ENCODE measurements at regions not wholly inside any gene's neighbourhood (a gene's known extent, or its start where the extent isn't known, plus 50 kb on each side); places are given as distances from the start of the nearest gene placed in this dataset.
A peak's percentile ranks its signal among the peaks of the same experiment; 100 is the strongest.
"Not testable (repeated sequence)": the region's sequence is repeated elsewhere in the genome, so short reads cannot be mapped to it uniquely, and the experiment has no call there.

DNA sequence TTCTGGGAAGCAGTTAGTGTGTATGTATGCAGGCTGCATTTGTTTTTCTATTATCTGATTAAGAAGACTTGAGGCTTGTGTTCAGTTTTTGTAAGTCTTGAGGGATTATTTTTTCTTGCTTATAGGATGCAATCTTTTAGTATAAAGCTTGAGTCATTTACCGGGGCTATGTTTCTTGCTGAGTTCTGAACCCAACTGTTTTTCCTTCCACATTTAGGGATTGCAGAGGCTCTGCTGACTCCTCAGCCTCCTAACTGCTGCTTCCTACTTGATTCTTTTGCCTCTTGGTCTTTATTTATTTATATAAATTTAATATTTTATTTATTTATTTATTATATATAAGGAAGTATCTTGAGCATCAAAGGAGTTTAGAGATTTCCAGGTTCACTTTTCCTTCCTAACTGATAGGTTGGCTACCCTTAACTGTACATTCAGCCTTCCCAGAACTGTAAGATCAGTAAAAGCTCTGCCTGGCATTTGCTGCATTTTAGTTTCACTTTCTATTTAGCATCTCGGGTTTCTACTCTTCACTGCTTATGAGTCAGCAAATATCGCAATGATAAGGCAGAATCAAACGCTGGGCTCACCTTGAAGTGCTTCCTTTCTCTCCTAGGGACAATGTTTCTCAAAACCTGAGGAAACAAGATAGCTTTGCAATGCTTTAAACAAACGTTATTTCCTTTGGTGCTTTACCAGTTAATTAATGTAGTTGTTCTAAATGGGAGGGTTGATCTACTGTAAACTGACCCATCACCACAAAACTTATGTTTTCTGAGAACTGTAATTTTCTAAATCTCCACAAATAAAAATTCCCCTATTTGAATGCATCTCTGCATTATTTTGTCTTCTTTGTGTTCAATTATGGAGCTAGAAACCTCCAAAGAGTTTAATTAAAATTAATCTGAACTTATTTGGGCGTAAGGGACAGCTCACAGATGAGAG is 1183.7 kb upstream of the TMEM132C start:
- DNase-seq (ENCODE audit: low read depth), result peak; percentile 2

DNA sequence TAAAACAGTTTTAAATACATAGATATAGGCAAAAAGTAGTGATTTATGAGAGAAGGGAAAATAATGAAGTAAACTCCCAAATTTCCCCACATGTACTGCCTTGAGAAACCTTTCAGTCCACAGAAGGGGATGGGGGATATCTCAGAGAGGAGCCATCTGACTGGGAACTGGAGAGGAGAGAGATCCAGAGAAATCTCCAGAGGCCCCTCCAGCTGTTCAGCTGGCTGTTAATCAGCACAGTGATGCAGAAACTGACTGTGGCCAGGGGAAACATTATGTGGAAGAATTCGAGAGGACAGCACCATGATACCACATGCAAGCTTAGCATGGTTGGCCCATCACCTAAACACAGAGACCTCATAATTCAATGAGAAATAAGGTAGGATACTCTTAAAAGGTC is 1165.9 kb upstream of the TMEM132C start:
- no peak for DNase-seq (ENCODE audit: low read depth)

DNA sequence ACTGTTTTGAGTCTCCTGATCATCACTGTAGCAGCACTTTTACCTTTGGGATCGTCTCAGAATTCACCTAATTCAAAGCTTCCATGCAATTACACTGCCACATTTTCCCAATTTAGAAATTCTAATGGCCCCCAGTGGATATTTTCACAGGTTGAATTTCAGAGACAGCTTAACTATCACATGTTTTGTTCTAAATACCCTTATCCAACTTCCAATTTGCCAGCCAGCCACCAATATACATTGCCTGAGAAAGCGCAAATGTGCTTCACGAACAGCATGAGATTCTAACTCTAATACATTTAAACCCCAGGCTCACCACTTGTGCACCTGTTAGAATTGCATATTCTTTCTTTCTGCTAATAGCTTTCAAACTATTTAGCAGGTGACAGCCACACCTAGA is 1160.9 kb upstream of the TMEM132C start:
- no peak for DNase-seq (ENCODE audit: low read depth)

- no peak for DNase-seq (ENCODE audit: low read depth)
Measured at GRCh38 chr12:127106697-127107096, 1160.3 kb upstream of the TMEM132C start.

DNA sequence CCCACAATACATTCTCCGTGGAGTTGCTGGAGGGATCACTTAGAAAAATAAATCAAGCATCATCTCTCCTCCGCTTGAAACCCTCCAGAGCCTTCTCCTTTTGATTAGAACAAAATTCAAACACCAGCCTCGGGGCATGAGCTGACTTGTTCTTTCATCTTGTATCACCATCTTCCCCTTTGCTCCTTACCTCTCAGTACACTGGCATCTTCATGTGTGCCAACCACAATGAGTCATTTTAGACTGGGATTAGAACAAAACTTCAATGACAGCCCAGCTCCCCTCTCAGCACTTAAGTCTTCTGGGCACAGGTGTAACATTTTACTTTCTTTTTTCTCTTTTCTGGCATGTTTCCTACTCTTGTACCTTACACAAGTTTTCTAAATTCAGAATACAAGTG is 1159.2 kb upstream of the TMEM132C start:
- DNase-seq (ENCODE audit: low read depth), result no peak

DNA sequence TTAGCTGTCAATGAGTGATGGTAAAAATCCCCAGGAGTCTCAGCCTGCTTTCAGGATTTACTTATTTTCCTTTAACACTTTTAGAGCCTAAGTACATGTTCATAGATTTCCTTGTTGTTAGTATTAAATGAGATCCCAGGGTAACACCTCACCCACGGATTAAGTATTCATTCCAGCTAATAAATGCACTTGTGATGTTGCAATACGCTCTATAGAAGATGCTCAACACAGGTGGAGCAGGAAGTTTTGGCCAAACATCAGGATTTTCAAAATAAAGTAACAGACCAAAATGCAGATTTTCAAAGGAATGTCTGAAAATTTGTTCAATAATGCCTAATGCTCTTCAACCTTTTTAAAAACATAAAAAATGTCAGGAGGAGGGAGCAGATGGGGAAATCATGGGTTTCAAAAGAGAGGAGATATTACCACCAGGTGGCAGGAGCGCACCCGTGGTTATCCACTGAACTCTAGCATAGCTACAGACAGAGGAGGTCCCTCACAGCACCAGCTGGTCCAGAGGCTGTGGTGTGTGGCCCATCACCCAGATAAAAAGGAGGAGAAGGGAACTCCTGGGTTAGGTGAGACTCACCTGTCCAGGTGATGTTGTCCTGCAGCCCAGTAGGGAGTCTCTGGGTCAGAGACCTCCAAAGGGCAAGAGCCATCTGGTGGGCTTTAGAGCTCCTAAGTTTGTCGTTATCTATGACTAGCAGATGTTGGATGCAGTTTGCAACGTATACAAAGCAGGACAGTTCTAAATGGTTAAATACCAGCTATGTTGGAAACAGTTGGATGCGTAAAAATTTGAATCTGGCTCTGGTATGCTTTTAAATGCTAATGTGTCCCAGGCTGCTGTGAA is 1158.4 kb upstream of the TMEM132C start:
- DNase-seq (ENCODE audit: low read depth), result peak; percentile 5

DNA sequence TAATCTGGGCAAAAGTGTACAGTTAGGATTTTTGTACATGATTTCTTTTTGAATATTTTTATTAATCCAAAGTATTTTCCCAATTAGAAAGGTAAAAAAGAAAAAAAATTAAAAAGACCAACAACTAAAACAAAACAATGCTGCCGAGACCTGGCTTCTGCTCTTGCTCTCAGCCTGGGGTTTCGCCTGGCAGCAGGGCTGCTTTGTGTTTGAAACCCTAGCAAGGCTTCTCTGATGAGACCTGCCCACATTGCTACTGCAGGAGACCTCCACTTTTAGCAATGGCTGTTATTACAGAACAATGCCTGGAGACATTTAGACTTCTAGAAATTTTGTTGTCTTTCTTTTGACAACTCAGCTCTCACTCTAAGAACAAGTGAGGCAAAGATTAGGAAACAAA is 1153.0 kb upstream of the TMEM132C start:
- DNase-seq (ENCODE audit: low read depth), result no peak

DNA sequence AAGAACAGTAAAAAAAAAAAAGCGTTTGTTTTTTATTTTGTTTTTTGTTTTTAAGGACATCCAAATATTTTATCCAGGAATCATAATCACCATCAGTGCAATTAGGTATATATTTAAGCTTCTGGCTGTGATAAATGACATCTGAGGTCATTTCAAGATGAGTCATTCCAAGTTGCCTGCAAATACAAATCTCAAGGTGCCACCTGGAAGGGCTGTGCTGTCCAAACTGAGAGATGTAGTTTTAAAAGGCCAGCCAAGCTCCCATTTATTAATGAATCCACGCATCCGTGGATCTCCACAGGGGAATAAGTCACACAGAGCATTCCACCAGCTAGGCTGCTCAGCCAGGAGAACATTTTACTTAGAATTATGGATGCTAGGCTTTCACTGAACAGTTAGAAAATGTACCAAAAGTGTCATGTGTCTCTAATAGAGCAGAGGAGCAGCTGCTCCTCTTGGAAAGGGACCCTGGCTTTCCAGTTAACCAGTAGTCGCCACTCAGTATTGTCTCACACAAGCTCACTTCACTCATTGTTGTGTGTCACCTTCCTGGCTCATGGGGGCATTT is 1151.4 kb upstream of the TMEM132C start:
- DNase-seq (ENCODE audit: low read depth), result no peak

GRCh38 chr12:127118251-127118650 is 1148.7 kb upstream of the TMEM132C start:
- no peak for DNase-seq (ENCODE audit: low read depth)

DNA sequence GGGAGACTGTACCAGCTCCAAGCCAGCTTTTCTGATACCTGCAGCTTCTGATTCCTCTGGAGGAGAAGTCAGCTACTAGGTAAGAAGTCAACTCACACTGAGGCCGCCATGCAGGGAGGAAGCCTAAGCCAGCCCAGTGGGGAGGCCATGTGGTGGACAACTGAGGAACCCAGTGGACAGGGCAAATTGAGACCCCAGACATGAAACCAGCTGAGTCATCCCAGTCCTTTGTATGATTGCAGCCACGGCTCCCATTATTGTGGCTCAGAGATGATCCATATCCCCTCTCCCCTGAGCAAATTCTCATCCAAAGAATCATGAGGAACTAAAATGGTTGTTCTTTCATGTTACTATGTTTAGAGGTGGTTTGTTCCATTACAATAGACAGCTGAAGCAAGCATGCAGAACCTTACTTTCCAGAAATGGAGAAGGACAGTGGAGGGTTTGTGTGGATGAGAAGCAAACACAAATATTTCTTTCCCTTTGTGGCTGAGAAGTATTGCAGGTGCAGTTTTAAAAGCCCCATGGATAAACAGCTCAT is 1147.3 kb upstream of the TMEM132C start:
- DNase-seq (ENCODE audit: low read depth), result no peak

- DNase-seq (ENCODE audit: low read depth), result no peak
Measured at GRCh38 chr12:127120851-127121250, 1146.1 kb upstream of the TMEM132C start.

DNA sequence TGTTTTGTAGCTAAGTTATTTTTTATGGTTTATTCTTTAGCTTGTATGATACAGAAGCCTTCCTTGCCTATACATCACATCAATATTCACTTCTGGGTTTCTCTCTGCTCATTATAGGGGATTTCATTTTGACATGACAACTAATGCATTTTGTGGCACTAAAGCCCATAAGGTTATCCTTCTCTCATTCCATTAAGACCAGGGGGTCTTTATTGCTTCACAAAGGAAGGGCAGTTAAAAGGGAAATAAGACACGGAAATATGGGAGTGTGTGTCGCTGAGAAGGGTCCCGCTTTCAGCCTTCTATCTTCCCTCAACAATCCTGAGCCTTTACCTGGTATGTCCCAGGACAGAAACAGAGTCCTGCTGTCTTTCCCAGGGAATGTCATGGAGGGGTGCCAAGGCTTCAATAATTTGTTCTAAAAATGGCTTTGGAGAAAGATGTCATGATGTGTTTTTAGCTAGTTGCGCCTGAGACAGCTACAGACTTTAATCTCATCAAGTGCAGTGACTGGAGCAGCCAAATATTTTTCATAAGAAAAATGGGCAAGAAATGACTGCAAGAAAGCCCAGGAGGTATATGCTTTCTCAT is 1145.4 kb upstream of the TMEM132C start:
- no peak for DNase-seq (ENCODE audit: low read depth)

GRCh38 chr12:127125607-127126259 is 1141.2 kb upstream of the TMEM132C start:
- peak; percentile 8 for DNase-seq (ENCODE audit: low read depth)

GRCh38 chr12:127126260-127126628 is 1140.7 kb upstream of the TMEM132C start:
- DNase-seq (ENCODE audit: low read depth), result no peak

DNA sequence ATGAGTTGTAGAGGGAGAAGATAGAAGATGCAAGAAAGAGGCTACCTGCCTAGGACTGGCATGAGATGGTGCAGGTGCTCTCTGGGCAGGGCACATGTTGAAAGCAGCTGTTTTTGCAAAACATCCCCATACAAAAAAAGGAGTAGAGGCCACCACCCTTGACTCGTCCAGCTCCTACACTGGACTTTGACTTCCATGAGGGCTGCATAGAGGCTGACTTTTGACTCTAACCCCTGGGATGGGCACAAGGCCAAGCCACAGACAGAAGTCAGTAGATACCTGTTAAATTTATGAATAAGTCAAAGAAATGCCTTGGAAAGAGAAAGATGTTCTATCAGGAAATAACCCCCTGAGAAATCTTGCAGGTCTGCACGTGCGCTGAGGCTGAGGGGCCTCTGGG is 1139.1 kb upstream of the TMEM132C start:
- no peak for DNase-seq (ENCODE audit: low read depth)

DNA sequence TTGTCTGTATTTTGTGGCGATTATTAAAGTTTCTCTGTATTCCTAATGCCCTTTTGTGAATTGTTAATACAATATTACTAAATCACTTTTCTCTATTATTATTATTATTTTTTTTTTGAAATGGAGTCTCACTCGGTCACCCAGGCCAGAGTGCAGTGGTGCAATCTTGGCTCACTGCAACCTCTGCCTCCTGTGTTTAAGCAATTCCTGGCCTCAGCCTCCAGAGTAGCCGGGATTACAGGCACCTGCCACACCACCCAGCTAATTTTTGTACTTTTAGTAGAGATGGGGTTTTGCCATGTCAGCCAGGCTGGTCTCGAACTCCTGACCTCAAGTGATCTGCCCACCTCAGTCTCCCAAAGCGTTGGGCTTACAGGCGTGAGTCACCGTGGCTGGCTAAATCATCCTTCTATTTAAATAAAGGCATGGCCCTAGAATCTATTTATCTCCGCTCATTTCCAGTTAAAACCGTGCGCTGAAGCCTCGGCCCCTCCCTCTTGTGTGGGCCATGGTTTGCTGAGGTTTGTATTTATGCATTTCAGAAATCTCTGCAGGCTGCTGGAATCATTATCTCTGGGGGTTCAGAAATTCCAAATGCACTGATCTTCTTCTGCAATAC is 1136.4 kb upstream of the TMEM132C start:
- no peak for DNase-seq (ENCODE audit: low read depth)

GRCh38 chr12:127133675-127134335 is 1133.2 kb upstream of the TMEM132C start:
- no peak for DNase-seq (ENCODE audit: low read depth)

GRCh38 chr12:127140864-127141484 is 1126.0 kb upstream of the TMEM132C start:
- DNase-seq (ENCODE audit: low read depth), result not testable (repeated sequence)

DNA sequence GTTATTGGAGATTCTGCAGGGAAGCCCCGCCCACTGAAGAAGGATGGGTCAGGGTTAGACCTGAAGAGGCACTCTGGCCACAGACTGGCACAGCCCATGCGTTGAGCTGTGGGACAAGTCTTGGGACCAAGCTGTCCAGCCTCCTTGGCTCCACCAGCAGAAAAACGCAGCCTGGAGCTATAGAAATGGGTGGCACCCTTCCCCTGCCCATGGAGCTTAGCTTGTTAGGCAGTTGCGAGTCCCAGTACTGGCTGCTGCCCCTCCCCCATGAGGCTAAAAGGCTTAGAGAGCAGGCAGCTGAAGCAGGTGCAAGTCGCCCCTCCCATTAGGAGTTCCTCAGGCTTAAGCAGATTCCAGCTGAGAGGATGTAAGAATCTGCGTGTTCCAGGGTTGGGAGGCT is 1124.0 kb upstream of the TMEM132C start:
- no peak for DNase-seq (ENCODE audit: low read depth)

DNA sequence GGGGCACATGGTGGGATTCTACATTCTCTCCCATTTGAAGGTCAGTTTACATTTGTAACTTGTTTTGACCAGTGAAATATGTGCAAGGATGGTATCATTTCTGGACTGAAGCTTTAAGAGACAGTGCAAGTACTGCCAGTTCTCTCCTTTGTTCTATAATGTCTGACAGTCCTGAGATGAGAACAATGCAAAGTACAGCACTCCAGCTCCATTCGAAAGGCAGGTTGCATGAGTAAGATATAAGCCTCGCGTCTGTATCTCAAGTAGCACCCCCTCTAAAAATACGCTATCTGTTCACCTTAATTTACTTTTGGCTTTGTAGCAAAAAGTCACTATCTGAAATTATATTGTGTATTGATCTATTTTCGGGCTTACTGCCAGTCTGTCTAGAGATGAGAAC is 1122.2 kb upstream of the TMEM132C start:
- DNase-seq (ENCODE audit: low read depth), result no peak
